GM12892 (cell line): ENCODE measurements at regions not wholly inside any gene's neighbourhood (a gene's known extent, or its start where the extent isn't known, plus 50 kb on each side); places are given as distances from the start of the nearest gene placed in this dataset.

Source experiments
- POLR2A ChIP-seq: IDR thresholded peaks from 2 replicates; pipeline ENCODE4 v1.6.1; 2011; ENCODE audit warnings: low read depth, low read length, control low read depth
- POLR2AphosphoS5 ChIP-seq: IDR thresholded peaks from 2 replicates; pipeline ENCODE4 v1.6.1; 2011; ENCODE audit warnings: low read depth, low read length, control low read depth

DNA sequence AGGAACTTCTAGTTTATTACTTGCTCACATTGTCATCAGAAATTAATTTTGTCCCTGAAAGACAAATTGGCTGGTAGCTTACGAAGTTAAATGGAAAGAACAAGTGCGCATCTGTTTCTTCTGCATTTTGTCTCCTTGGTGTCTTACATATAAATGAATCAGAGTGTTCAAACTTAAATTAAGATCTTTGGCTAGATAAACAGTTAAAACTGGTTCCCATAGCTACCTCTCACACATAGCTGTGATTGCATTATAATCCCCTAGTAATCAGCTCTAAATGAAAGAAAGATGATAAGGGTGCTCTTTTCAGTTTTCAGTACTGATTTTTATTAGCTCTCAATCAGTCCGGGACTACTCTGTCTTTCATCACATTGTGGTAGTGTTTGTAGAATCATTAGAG lies 124.2 kb upstream of the LMO4 start:
- no peak for TF ChIP-seq POLR2A
- no peak for TF ChIP-seq POLR2AphosphoS5
